ENCODE measurements at regions not wholly inside any gene's neighbourhood (a gene's known extent, or its start where the extent isn't known, plus 50 kb on each side); places are given as distances from the start of the nearest gene placed in this dataset.

DNA sequence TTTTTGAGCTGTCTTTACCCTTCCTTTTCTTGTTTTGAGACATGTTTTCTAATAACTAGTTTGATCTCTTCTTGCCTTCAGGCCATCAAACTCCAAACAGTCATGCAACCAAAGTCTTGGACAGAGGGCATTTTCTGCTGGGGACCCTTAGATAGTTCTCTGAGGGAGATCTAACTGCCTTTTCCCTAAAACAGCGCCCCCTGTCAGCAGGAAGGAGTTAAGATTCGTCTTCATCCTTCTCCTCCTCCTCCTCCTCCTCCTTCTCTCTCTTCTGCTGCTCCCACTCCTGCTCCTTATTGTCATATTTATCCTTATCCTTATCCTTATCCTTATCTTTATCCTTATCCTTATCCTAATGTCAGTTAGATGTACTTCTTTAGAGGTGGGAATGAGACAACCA, 417.2 kb downstream of the TRAM1L1 start:
- WGBS (ENCODE audit: low lambda C conversion rate): 4% methylated on average over 2 of the region's 2 CpGs

DNA sequence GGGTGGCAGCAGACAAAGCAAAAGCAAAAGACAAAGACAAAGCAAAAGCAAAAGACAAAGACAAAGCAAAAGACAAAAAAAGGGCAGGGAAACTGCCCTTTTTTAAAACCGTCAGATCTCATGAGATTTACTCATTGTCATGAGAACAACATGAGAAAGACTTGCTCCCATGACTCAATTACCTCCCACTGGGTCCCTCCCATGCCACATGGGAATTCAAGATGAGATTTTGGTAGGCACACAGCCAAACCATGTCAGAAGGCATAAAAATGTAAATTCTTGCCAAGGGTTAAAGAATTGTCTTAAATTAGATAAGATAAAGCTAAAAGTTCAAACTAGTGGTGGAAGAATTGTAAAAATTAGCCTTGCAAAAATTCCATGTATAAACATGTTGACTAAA, 419.7 kb downstream of the TRAM1L1 start:
- DNase-seq: no peak
- Histone ChIP-seq H2AFZ (ENCODE audit: low read depth) (no peak overlapping the region), H3F3A (replicated peaks; ENCODE audit: insufficient read depth) (no peaks in the 10 kb centered on the region), H3K9me3 (no peaks in the 10 kb centered on the region), H3K79me2 (ENCODE audit: insufficient read depth) (no peaks in the 10 kb centered on the region), H3K27ac (ENCODE audit: low read depth in 2 of 2, low read length in 1 of 2) (no peak overlapping the region), H3K36me3 (replicated peaks in 1 of 2; ENCODE audit: control insufficient read depth in 1 of 2, insufficient read depth in 2 of 2, low read length in 1 of 2) (no peaks in the 10 kb centered on the region), H3K27me3 (ENCODE audit: insufficient read depth) (no peaks in the 10 kb centered on the region), H3K4me1 (ENCODE audit: control insufficient read depth in 1 of 2, insufficient read depth in 2 of 2, low read depth in 1 of 2, low read length in 1 of 2) (no peaks in the 10 kb centered on the region; a peak in 1 of 4 replicates), H3K4me3 (ENCODE audit: low read depth in 2 of 2, low read length in 1 of 2) (no peak overlapping the region), H3K9me2 (no peaks in the 10 kb centered on the region), H3K4me2 (no peak overlapping the region), H3K9ac (no peak overlapping the region), H4K20me1 (ENCODE audit: insufficient read depth) (no peaks in the 10 kb centered on the region)
- ChIA-PET CTCF (no interaction called here), POLR2A (no interaction called here)
- WGBS (ENCODE audit: low lambda C conversion rate): 38% methylated on average over 1 of the region's 1 CpG
- TF ChIP-seq RFX5 (IDR thresholded peaks at IDR 0.05; ENCODE audit: low read length) (no peak), RXRA (IDR thresholded peaks at IDR 0.05; ENCODE audit: borderline replicate concordance, low read depth) (no peak), YY1 (IDR thresholded peaks at IDR 0.05; ENCODE audit: low read depth) (no peak), MEF2A (IDR thresholded peaks at IDR 0.05; ENCODE audit: borderline replicate concordance, low read depth) (no peak), FOXM1 (IDR thresholded peaks at IDR 0.05; ENCODE audit: low read depth) (no peak), ELF1 (IDR thresholded peaks at IDR 0.05) (no peak), EZH2phosphoT487 (IDR thresholded peaks at IDR 0.05; ENCODE audit: borderline replicate concordance, low read depth) (no peak), JUND (IDR thresholded peaks at IDR 0.05) (no peak), RAD21 (IDR thresholded peaks at IDR 0.05; ENCODE audit: low read length) (no peak), SMC3 (IDR thresholded peaks at IDR 0.05; ENCODE audit: low read depth, low read length) (no peak), POLR2AphosphoS5 (IDR thresholded peaks at IDR 0.05; ENCODE audit: low read depth, low read length) (no peak), CHD2 (IDR thresholded peaks at IDR 0.05; ENCODE audit: low read length, partially characterized antibody) (no peak), TEAD4 (IDR thresholded peaks at IDR 0.05; ENCODE audit: borderline replicate concordance, insufficient read depth) (no peak)
- TF ChIP-seq, protein P1, sequence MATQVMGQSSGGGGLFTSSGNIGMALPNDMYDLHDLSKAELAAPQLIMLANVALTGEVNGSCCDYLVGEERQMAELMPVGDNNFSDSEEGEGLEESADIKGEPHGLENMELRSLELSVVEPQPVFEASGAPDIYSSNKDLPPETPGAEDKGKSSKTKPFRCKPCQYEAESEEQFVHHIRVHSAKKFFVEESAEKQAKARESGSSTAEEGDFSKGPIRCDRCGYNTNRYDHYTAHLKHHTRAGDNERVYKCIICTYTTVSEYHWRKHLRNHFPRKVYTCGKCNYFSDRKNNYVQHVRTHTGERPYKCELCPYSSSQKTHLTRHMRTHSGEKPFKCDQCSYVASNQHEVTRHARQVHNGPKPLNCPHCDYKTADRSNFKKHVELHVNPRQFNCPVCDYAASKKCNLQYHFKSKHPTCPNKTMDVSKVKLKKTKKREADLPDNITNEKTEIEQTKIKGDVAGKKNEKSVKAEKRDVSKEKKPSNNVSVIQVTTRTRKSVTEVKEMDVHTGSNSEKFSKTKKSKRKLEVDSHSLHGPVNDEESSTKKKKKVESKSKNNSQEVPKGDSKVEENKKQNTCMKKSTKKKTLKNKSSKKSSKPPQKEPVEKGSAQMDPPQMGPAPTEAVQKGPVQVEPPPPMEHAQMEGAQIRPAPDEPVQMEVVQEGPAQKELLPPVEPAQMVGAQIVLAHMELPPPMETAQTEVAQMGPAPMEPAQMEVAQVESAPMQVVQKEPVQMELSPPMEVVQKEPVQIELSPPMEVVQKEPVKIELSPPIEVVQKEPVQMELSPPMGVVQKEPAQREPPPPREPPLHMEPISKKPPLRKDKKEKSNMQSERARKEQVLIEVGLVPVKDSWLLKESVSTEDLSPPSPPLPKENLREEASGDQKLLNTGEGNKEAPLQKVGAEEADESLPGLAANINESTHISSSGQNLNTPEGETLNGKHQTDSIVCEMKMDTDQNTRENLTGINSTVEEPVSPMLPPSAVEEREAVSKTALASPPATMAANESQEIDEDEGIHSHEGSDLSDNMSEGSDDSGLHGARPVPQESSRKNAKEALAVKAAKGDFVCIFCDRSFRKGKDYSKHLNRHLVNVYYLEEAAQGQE (IDR thresholded peaks at IDR 0.05; ENCODE audit: low read depth, low read length): no peak
- TF ChIP-seq, protein P2, sequence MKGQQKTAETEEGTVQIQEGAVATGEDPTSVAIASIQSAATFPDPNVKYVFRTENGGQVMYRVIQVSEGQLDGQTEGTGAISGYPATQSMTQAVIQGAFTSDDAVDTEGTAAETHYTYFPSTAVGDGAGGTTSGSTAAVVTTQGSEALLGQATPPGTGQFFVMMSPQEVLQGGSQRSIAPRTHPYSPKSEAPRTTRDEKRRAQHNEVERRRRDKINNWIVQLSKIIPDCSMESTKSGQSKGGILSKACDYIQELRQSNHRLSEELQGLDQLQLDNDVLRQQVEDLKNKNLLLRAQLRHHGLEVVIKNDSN (IDR thresholded peaks at IDR 0.05; ENCODE audit: borderline replicate concordance, low read depth): no peak
- TF ChIP-seq, protein P3, sequence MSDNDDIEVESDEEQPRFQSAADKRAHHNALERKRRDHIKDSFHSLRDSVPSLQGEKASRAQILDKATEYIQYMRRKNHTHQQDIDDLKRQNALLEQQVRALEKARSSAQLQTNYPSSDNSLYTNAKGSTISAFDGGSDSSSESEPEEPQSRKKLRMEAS (IDR thresholded peaks at IDR 0.05; ENCODE audit: low read depth): no peak
- TF ChIP-seq, protein P4, sequence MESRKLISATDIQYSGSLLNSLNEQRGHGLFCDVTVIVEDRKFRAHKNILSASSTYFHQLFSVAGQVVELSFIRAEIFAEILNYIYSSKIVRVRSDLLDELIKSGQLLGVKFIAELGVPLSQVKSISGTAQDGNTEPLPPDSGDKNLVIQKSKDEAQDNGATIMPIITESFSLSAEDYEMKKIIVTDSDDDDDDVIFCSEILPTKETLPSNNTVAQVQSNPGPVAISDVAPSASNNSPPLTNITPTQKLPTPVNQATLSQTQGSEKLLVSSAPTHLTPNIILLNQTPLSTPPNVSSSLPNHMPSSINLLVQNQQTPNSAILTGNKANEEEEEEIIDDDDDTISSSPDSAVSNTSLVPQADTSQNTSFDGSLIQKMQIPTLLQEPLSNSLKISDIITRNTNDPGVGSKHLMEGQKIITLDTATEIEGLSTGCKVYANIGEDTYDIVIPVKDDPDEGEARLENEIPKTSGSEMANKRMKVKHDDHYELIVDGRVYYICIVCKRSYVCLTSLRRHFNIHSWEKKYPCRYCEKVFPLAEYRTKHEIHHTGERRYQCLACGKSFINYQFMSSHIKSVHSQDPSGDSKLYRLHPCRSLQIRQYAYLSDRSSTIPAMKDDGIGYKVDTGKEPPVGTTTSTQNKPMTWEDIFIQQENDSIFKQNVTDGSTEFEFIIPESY (IDR thresholded peaks at IDR 0.05; ENCODE audit: borderline replicate concordance, low read depth): no peak

More for the DNA sequence above, 417.2 kb downstream of the TRAM1L1 start:
- no peak for TF ChIP-seq RCOR1 (IDR thresholded peaks at IDR 0.05; ENCODE audit: low read length)
- TF ChIP-seq EZH2phosphoT487 (IDR thresholded peaks at IDR 0.05; ENCODE audit: borderline replicate concordance, low read depth): no peak
- TF ChIP-seq, protein P5, sequence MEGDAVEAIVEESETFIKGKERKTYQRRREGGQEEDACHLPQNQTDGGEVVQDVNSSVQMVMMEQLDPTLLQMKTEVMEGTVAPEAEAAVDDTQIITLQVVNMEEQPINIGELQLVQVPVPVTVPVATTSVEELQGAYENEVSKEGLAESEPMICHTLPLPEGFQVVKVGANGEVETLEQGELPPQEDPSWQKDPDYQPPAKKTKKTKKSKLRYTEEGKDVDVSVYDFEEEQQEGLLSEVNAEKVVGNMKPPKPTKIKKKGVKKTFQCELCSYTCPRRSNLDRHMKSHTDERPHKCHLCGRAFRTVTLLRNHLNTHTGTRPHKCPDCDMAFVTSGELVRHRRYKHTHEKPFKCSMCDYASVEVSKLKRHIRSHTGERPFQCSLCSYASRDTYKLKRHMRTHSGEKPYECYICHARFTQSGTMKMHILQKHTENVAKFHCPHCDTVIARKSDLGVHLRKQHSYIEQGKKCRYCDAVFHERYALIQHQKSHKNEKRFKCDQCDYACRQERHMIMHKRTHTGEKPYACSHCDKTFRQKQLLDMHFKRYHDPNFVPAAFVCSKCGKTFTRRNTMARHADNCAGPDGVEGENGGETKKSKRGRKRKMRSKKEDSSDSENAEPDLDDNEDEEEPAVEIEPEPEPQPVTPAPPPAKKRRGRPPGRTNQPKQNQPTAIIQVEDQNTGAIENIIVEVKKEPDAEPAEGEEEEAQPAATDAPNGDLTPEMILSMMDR (IDR thresholded peaks at IDR 0.05): peak; percentile 48
- TF ChIP-seq NFIC (IDR thresholded peaks at IDR 0.05; ENCODE audit: borderline replicate concordance): no peak
- TF ChIP-seq TCF12 (IDR thresholded peaks at IDR 0.05): no peak
- TF ChIP-seq RAD21 (IDR thresholded peaks at IDR 0.05; ENCODE audit: low read length): no peak
- Histone ChIP-seq H3K4me1 (ENCODE audit: control insufficient read depth in 1 of 2, insufficient read depth in 2 of 2, low read depth in 1 of 2, low read length in 1 of 2) (no peaks in the 10 kb centered on the region; a peak in 1 of 4 replicates), H3K9me2 (no peaks in the 10 kb centered on the region), H3K9ac (no peak overlapping the region), H3K4me3 (ENCODE audit: low read depth in 2 of 2, low read length in 1 of 2) (no peak overlapping the region), H3K27ac (ENCODE audit: low read depth in 2 of 2, low read length in 1 of 2) (no peak overlapping the region), H3F3A (replicated peaks; ENCODE audit: insufficient read depth) (no peaks in the 10 kb centered on the region), H3K79me2 (ENCODE audit: insufficient read depth) (no peaks in the 10 kb centered on the region), H3K4me2 (no peak overlapping the region), H3K27me3 (ENCODE audit: insufficient read depth) (no peaks in the 10 kb centered on the region), H3K36me3 (replicated peaks in 1 of 2; ENCODE audit: control insufficient read depth in 1 of 2, insufficient read depth in 2 of 2, low read length in 1 of 2) (no peaks in the 10 kb centered on the region), H2AFZ (ENCODE audit: low read depth) (no peak overlapping the region), H4K20me1 (ENCODE audit: insufficient read depth) (no peaks in the 10 kb centered on the region), H3K9me3 (no peaks in the 10 kb centered on the region)
- POLR2A ChIA-PET: no interaction called here
- no peak for DNase-seq
- CTCF ChIA-PET: no interaction called here
